ENCODE measurements at regions not wholly inside any gene's neighbourhood (a gene's known extent, or its start where the extent isn't known, plus 50 kb on each side); places are given as distances from the start of the nearest gene placed in this dataset.

DNA sequence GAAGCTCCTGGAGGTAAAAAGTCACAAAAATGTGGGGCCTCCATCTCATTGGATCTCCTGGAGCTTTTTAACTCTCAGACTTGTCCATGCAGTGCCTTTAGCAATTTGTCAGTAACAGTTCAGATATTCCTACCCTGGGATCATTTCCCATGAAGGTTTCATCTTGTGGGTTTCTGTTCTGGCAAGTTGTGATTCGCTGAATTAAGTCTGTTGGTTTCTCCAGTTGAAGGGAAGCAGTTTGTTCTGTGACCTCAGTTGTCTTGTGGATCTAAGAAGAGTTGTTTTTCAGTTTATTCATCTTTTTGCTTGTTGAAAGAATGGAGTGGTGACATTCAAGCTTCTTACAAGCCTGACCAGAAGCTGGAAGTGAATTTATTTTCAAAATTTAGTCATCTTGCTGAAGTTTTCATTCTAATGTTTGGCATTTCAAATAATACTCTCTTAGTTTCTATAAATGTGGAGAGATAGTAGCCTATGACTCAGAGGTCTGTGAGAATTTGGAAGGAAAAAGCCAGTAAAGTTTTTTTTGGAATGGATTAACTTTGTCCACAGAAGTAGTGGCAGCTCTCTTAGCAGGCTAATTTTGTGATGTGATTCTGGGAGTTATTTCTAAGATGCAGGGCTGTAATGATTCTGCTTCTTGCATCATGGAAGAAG lies 120.1 kb upstream of the CSNK1A1L start:
- ChIA-PET POLR2A (no interaction called here), CTCF (no interaction called here)
- H3K9me3 ChIP-seq (ENCODE audit: control insufficient read depth, insufficient read depth, low read length): no peaks in the 10 kb centered on the region
- no peak for DNase-seq (ENCODE audit: low read depth, low spot score)
- TF ChIP-seq, protein P1, sequence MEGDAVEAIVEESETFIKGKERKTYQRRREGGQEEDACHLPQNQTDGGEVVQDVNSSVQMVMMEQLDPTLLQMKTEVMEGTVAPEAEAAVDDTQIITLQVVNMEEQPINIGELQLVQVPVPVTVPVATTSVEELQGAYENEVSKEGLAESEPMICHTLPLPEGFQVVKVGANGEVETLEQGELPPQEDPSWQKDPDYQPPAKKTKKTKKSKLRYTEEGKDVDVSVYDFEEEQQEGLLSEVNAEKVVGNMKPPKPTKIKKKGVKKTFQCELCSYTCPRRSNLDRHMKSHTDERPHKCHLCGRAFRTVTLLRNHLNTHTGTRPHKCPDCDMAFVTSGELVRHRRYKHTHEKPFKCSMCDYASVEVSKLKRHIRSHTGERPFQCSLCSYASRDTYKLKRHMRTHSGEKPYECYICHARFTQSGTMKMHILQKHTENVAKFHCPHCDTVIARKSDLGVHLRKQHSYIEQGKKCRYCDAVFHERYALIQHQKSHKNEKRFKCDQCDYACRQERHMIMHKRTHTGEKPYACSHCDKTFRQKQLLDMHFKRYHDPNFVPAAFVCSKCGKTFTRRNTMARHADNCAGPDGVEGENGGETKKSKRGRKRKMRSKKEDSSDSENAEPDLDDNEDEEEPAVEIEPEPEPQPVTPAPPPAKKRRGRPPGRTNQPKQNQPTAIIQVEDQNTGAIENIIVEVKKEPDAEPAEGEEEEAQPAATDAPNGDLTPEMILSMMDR (IDR thresholded peaks at IDR 0.05; ENCODE audit: low read depth, low read length): no peak
- no peak overlapping the region for H3K4me3 ChIP-seq (ENCODE audit: low read depth, low read length)
- H3K27me3 ChIP-seq (ENCODE audit: control insufficient read depth, insufficient read depth, low read length): no peaks in the 10 kb centered on the region
- H3K27ac ChIP-seq (ENCODE audit: low read depth, low read length): peak overlapping the region; percentile 43

DNA sequence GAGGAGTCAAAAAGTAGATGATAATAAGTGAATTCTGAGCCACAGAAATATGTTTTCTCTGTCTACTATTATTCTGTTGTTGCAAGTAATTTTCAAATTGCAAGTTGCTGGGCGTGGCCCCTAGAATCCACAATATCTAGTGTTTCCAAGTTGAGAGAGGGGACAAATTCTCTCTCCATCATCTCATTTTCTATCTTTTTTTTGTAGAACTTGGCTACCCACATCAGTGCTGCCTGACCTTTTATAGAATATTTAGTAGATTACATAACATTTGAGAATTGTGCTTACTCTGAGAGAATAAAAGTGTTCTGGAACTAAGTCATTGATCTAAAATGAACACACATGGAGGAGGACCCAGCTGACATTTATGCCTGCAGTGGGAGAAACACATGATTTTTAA lies 110.9 kb upstream of the CSNK1A1L start:
- Histone ChIP-seq H3K4me3 (ENCODE audit: low read depth, low read length) (no peak overlapping the region), H3K27me3 (ENCODE audit: control insufficient read depth, insufficient read depth, low read length) (no peaks in the 10 kb centered on the region), H3K27ac (ENCODE audit: low read depth, low read length) (no peak overlapping the region), H3K9me3 (ENCODE audit: control insufficient read depth, insufficient read depth, low read length) (no peaks in the 10 kb centered on the region; the same call in 1 of the 2 replicates)
- POLR2A ChIA-PET: no interaction called here
- DNase-seq (ENCODE audit: low read depth, low spot score): no peak
- CTCF ChIA-PET: no interaction called here
- TF ChIP-seq, protein P1 (IDR thresholded peaks at IDR 0.05; ENCODE audit: low read depth, low read length): no peak

DNA sequence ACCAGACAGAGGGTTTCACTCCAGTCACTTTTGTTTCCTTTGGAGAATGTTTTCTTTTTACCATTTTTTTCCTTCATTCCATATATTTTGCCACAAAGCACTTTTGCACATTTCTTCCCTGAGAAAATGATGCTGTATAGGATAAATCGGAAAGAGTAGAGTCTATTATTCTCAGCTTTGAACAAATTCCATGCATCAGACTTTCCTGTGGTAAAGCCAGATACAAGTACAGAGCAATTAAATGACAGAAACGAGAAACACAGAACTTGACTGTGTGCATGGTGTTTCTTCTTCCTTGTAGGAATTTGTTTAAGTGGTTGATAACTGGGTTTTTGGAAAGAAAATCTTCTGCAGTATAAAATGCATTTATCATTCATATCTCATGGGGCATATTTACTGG lies 107.4 kb upstream of the CSNK1A1L start:
- no peaks in the 10 kb centered on the region for H3K27me3 ChIP-seq (ENCODE audit: control insufficient read depth, insufficient read depth, low read length)
- DNase-seq (ENCODE audit: low read depth, low spot score): no peak
- ChIA-PET CTCF (no interaction called here), POLR2A (no interaction called here)
- no peak overlapping the region for H3K4me3 ChIP-seq (ENCODE audit: low read depth, low read length)
- TF ChIP-seq, protein P1 (IDR thresholded peaks at IDR 0.05; ENCODE audit: low read depth, low read length): no peak
- no peak overlapping the region for H3K27ac ChIP-seq (ENCODE audit: low read depth, low read length)
- no peaks in the 10 kb centered on the region; the same call in 1 of the 2 replicates for H3K9me3 ChIP-seq (ENCODE audit: control insufficient read depth, insufficient read depth, low read length)

DNA sequence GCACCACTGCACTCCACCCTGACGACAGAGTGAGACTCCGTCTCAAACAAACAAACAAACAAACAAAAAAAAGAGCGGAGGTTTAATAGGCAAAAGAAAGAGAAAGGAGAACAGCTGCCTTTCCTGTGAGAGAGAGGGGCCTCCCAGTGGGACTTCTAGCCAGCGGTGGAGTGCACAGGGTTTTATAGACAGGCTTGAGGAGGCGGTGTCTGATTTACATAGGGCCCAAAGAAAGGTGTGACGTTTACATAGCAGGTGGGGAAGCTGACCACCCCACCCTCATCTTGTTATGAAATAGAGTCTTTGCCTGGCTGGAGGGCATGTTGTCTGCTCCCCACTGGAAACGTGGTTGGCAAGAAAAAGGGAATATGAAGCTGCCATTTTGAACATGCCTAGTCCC lies 106.0 kb upstream of the CSNK1A1L start:
- TF ChIP-seq, protein P1 (IDR thresholded peaks at IDR 0.05; ENCODE audit: low read depth, low read length): no peak
- ChIA-PET CTCF (no interaction called here), POLR2A (no interaction called here)
- Histone ChIP-seq H3K27ac (ENCODE audit: low read depth, low read length) (no peak overlapping the region), H3K4me3 (ENCODE audit: low read depth, low read length) (no peak overlapping the region), H3K27me3 (ENCODE audit: control insufficient read depth, insufficient read depth, low read length) (no peaks in the 10 kb centered on the region), H3K9me3 (ENCODE audit: control insufficient read depth, insufficient read depth, low read length) (no peaks in the 10 kb centered on the region; the same call in 1 of the 2 replicates)
- no peak for DNase-seq (ENCODE audit: low read depth, low spot score)

DNA sequence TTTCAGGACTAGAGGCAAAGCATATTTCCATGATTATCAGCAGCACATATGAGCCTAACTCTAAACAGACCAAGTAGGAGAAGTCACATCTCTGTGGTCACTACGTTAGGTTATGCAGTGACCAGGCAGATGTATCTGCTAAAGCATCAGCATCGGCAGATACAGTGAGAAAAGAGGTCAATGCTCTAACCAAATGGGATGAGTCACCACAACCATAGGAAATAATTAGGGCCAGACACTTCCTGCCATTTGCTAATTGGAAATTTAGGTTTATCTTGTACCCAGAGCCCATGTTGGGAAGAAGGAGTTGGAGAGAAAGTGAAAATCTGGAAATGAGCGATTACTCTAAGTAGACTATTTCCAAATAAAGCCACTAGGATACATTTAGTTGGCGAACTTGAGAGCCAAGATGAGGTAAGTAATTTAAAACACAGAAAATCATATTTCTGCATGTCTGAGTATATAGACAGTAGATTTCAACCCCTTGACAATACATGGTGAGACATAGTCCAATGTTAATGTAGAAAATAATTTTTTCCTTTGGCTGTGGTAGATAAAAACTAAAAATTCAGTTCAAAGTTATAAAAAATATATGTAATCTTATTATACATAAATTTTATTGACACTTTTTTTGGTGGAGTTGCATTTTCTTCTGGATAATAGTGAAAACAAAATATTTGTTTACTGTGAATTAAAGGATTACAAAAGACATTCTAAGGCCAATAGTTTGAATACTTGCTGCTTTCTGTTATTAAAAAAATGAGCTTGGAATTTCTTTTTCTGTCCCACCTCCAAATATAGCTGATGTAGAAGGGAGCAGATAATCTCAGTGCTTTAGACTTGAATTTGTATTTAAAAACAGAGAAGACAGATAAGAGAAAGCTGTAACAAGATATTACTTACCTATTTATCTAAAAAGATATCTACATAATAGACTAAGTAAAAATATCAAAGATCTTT lies 104.4 kb upstream of the CSNK1A1L start:
- no peak overlapping the region for H3K27ac ChIP-seq (ENCODE audit: low read depth, low read length)
- ChIA-PET POLR2A (no interaction called here), CTCF (no interaction called here)
- no peak overlapping the region for H3K4me3 ChIP-seq (ENCODE audit: low read depth, low read length)
- no peak for DNase-seq (ENCODE audit: low read depth, low spot score)
- no peaks in the 10 kb centered on the region for H3K9me3 ChIP-seq (ENCODE audit: control insufficient read depth, insufficient read depth, low read length)
- no peaks in the 10 kb centered on the region for H3K27me3 ChIP-seq (ENCODE audit: control insufficient read depth, insufficient read depth, low read length)
- TF ChIP-seq, protein P1 (IDR thresholded peaks at IDR 0.05; ENCODE audit: low read depth, low read length): no peak
